Vagina (tissue), 2 donors: ENCODE measurements at regions not wholly inside any gene's neighbourhood (a gene's known extent, or its start where the extent isn't known, plus 50 kb on each side); places are given as distances from the start of the nearest gene placed in this dataset.

Experiments
- CTCF ChIP-seq, 3 experiments: fragments of 450-650 bp in 2 of 3; fragments of 200-600 bp in 1 of 3; sonication (generic) in 1 of 3; IDR thresholded peaks; one replicate each; pipeline ENCODE4 v1.5.1; 2017 to 2019; ENCODE audit warnings: antibody characterized with exemption in 3 of 3, mild to moderate bottlenecking in 2 of 3, moderate library complexity in 2 of 3
- POLR2A ChIP-seq, 2 donors: fragments of 450-650 bp; IDR thresholded peaks; one replicate each; pipeline ENCODE4 v1.6.1; 2017; ENCODE audit warnings: antibody characterized with exemption in 2 of 2, mild to moderate bottlenecking in 2 of 2, moderate library complexity in 2 of 2

GRCh38 chr5:167915237-167915636, 376.2 kb upstream of the WWC1 start:
- TF ChIP-seq POLR2A (IDR thresholded peaks at IDR 0.05), result no peak
- no peak for TF ChIP-seq CTCF (IDR thresholded peaks at IDR 0.05)
